Transverse colon (tissue), 4 donors: ENCODE measurements at regions not wholly inside any gene's neighbourhood (a gene's known extent, or its start where the extent isn't known, plus 50 kb on each side); places are given as distances from the start of the nearest gene placed in this dataset.

Experiments
- EP300 ChIP-seq: sonication (generic); formaldehyde crosslinking; IDR thresholded peaks from one replicate; pipeline ENCODE4 v1.6.1; 2017; ENCODE audit warnings: antibody characterized with exemption, low read depth
- POLR2AphosphoS5 ChIP-seq, 3 donors: sonication (generic); formaldehyde crosslinking; IDR thresholded peaks; one replicate each; pipeline ENCODE4 v1.6.1; 2016; ENCODE audit warnings: antibody characterized with exemption in 3 of 3
- TF ChIP-seq, protein P1 (sequence below), 5 experiments: fragments of 200-600 bp in 3 of 5; fragments of 450-650 bp in 2 of 5; sonication (generic) in 3 of 5; IDR thresholded peaks; 1 replicate in 2 of 5; 2 replicates in 3 of 5; pipeline ENCODE4 v1.5.1; 2016 to 2017; ENCODE audit warnings: antibody characterized with exemption in 5 of 5, inconsistent platforms in 3 of 5, mild to moderate bottlenecking in 2 of 5, moderate library complexity in 1 of 5

DNA sequence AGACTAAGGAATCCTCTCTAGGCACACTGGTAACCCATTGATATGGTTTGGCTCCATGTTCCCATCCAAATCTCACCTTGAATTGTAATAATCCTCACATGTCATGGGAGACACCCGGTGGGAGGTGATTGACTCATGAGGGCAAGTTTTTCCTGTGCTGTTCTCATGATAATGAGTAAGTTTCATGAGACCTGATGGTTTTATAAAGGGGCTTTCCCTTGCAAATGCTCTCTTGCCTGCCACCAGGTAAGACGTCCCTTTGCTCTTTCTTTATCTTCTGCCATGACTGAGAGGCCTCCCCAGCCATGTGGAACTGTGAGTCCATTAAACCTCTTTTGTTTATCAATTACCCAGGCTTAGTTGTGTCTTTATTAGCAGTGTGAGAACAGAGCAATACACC is 81.4 kb upstream of the GPC6 start:
- TF ChIP-seq EP300: no peak
- TF ChIP-seq, protein P1, sequence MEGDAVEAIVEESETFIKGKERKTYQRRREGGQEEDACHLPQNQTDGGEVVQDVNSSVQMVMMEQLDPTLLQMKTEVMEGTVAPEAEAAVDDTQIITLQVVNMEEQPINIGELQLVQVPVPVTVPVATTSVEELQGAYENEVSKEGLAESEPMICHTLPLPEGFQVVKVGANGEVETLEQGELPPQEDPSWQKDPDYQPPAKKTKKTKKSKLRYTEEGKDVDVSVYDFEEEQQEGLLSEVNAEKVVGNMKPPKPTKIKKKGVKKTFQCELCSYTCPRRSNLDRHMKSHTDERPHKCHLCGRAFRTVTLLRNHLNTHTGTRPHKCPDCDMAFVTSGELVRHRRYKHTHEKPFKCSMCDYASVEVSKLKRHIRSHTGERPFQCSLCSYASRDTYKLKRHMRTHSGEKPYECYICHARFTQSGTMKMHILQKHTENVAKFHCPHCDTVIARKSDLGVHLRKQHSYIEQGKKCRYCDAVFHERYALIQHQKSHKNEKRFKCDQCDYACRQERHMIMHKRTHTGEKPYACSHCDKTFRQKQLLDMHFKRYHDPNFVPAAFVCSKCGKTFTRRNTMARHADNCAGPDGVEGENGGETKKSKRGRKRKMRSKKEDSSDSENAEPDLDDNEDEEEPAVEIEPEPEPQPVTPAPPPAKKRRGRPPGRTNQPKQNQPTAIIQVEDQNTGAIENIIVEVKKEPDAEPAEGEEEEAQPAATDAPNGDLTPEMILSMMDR (IDR thresholded peaks at IDR 0.05): no peak
- TF ChIP-seq POLR2AphosphoS5 (IDR thresholded peaks at IDR 0.05): no peak
